ENCODE measurements at regions not wholly inside any gene's neighbourhood (a gene's known extent, or its start where the extent isn't known, plus 50 kb on each side); places are given as distances from the start of the nearest gene placed in this dataset.

GRCh38 chr6:62891065-62891647, 320.1 kb upstream of the FKBP1C start:
- TF ChIP-seq KLF1 (tag by site-specific recombination; IDR thresholded peaks at IDR 0.05) (no peak), ZFP3 (tag by site-specific recombination; IDR thresholded peaks at IDR 0.05; ENCODE audit: low read depth) (no peak), ZNF350 (tag by site-specific recombination; IDR thresholded peaks at IDR 0.05) (no peak), ZSCAN4 (tag by site-specific recombination; IDR thresholded peaks at IDR 0.05) (no peak), TRIM28 (IDR thresholded peaks at IDR 0.05; ENCODE audit: borderline replicate concordance, low read length) (no peak), TCF7L2 (IDR thresholded peaks at IDR 0.05; ENCODE audit: borderline replicate concordance, low read depth, low read length) (no peak), ZNF514 (tag by site-specific recombination; IDR thresholded peaks at IDR 0.05) (no peak), ZNF302 (tag by site-specific recombination; IDR thresholded peaks at IDR 0.05; ENCODE audit: low read depth) (no peak), ATF2 (tag by site-specific recombination; IDR thresholded peaks at IDR 0.05; ENCODE audit: low read depth) (no peak), KLF9 (tag by site-specific recombination; IDR thresholded peaks at IDR 0.05; ENCODE audit: low read depth) (no peak)
- TF ChIP-seq, protein P1, sequence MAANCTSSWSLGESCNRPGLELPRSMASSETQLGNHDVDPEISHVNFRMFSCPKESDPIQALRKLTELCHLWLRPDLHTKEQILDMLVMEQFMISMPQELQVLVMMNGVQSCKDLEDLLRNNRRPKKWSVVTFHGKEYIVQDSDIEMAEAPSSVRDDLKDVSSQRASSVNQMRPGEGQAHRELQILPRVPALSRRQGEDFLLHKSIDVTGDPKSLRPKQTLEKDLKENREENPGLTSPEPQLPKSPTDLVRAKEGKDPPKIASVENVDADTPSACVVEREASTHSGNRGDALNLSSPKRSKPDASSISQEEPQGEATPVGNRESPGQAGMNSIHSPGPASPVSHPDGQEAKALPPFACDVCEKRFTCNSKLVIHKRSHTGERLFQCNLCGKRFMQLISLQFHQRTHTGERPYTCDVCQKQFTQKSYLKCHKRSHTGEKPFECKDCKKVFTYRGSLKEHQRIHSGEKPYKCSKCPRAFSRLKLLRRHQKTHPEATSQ (tag by site-specific recombination; IDR thresholded peaks at IDR 0.05) = no peak
